NB4 (cell line): ENCODE measurements at regions not wholly inside any gene's neighbourhood (a gene's known extent, or its start where the extent isn't known, plus 50 kb on each side); places are given as distances from the start of the nearest gene placed in this dataset.

Experiments used
- DNase-seq: peaks from one replicate; pipeline ENCODE4 v3.0.0; 2010; ENCODE audit warnings: low read depth
- H3K4me3 ChIP-seq: one replicate; pipeline ENCODE4 v1.5.1; 2011; ENCODE audit warnings: mild to moderate bottlenecking, low read depth, low read length, moderate library complexity
- MYC ChIP-seq: IDR thresholded peaks from 2 replicates; pipeline ENCODE4 v1.6.1; 2011; ENCODE audit warnings: low read depth, low read length
- POLR2A ChIP-seq: IDR thresholded peaks from 2 replicates; pipeline ENCODE4 v1.6.1; 2011; ENCODE audit warnings: mild to moderate bottlenecking; ENCODE audit not compliant: insufficient read length; ENCODE audit errors: extremely low read depth
- TF ChIP-seq, protein P1 (sequence below): IDR thresholded peaks from 2 replicates; pipeline ENCODE4 v1.6.1; 2011; ENCODE audit warnings: low read depth, low read length
- TF ChIP-seq, protein P2 (sequence below): IDR thresholded peaks from one replicate; pipeline ENCODE4 v1.5.1; 2012; ENCODE audit warnings: low read depth, low read length

- no peak for DNase-seq
- no peak overlapping the region for H3K4me3 ChIP-seq
- TF ChIP-seq MYC, result no peak
Measured at GRCh38 chr10:123952099-123952498, 60.5 kb upstream of the CPXM2 start.

- TF ChIP-seq, protein P1, sequence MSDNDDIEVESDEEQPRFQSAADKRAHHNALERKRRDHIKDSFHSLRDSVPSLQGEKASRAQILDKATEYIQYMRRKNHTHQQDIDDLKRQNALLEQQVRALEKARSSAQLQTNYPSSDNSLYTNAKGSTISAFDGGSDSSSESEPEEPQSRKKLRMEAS, result no peak
- no peak for TF ChIP-seq POLR2A
- TF ChIP-seq, protein P2, sequence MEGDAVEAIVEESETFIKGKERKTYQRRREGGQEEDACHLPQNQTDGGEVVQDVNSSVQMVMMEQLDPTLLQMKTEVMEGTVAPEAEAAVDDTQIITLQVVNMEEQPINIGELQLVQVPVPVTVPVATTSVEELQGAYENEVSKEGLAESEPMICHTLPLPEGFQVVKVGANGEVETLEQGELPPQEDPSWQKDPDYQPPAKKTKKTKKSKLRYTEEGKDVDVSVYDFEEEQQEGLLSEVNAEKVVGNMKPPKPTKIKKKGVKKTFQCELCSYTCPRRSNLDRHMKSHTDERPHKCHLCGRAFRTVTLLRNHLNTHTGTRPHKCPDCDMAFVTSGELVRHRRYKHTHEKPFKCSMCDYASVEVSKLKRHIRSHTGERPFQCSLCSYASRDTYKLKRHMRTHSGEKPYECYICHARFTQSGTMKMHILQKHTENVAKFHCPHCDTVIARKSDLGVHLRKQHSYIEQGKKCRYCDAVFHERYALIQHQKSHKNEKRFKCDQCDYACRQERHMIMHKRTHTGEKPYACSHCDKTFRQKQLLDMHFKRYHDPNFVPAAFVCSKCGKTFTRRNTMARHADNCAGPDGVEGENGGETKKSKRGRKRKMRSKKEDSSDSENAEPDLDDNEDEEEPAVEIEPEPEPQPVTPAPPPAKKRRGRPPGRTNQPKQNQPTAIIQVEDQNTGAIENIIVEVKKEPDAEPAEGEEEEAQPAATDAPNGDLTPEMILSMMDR, result no peak
- TF ChIP-seq MYC, result no peak
- H3K4me3 ChIP-seq, result no peak overlapping the region
- no peak for DNase-seq
Measured at GRCh38 chr10:123948030-123948823, 56.6 kb upstream of the CPXM2 start.

DNA sequence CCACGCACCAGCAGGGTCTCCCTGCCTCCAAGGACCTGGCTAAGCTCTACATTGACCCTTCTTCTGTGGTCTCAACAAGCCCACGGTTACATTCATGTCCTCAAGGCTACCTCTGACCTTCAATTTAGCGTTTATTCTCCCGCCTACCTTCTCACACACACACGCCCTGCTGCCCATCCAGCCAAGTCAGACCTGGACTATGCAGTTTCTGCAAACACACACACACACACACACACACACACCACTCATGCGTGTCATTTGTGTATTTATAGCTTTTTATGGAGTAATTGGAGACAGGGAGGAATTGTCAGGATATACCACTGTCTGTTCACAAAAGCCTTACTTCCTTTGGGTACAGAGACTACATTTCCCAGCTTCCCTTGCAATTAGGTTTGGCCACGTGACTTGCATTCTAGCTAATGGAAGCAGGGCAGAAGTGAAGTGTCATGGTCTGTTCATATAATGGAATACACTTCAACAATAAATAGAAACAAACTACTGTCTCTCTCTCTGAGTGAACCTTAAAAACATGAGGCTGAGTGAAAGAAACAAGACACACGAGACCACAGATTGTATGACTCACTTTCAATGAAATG, 53.8 kb upstream of the CPXM2 start:
- DNase-seq, result peak; percentile 43
- no peak for TF ChIP-seq POLR2A
- TF ChIP-seq, protein P1, result peak; percentile 77
- TF ChIP-seq, protein P2, result no peak
- H3K4me3 ChIP-seq, result no peak overlapping the region

- no peak for DNase-seq
- TF ChIP-seq POLR2A (no peak), MYC (no peak)
- TF ChIP-seq, protein P1, result no peak
- TF ChIP-seq, protein P2, result no peak
- H3K4me3 ChIP-seq, result no peak overlapping the region
Measured at GRCh38 chr10:123944661-123945060, 53.1 kb upstream of the CPXM2 start.

GRCh38 chr10:123943307-123943706, 51.7 kb upstream of the CPXM2 start:
- DNase-seq, result no peak
- no peak overlapping the region for H3K4me3 ChIP-seq
- TF ChIP-seq, protein P1, result no peak
- TF ChIP-seq, protein P2, result no peak
- TF ChIP-seq MYC (no peak), POLR2A (no peak)

DNA sequence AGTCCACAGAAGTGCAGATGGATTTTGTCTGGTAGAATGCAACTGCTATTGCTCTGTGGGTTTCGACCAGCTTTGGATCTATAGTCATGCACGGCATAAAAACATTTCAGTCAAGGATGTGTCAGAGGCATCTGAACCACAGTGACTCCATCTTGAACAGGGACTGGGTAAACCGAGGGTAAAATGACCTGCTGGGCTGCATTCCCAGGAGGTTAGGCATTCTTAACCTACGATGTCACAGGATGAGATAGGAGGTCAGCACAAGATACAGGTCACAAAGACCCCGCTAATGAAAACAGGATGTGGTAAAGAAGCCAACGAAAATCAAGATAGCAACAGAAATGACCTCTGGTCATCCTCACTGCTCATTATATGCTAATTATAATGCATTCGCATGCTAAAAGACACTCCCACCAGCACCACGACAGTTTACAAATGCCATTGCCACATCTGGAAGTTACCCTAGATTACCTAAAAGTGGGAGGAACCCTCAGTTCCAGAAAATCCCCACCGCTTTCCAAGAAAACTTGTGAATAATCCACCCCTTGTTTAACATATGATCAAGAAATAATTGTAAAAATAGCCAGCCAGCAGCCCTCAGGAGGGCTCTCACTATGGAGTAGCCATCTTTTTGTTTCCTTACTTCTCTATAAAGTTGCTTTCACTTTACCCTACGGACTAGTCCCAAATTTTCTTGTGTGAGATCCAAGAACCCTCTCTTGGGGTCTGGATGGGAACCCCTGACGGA, 50.7 kb upstream of the CPXM2 start:
- no peak overlapping the region for H3K4me3 ChIP-seq
- DNase-seq, result no peak
- TF ChIP-seq, protein P2, result no peak
- TF ChIP-seq POLR2A, result no peak
- TF ChIP-seq, protein P1, result no peak
- no peak for TF ChIP-seq MYC
